GM23338 (cell line): ENCODE measurements at regions not wholly inside any gene's neighbourhood (a gene's known extent, or its start where the extent isn't known, plus 50 kb on each side); places are given as distances from the start of the nearest gene placed in this dataset.
A peak's percentile ranks its signal among the peaks of the same experiment; 100 is the strongest.

ENCODE experiments used
- CTCF ChIP-seq, 2 experiments: fragments of 200-600 bp in 1 of 2; sonication (generic) in 1 of 2; conservative IDR thresholded peaks; 2 replicates each; pipeline versions ENCODE4 v1.5.1 to v1.6.1; 2016 to 2017; ENCODE audit warnings: antibody characterized with exemption in 2 of 2, low read depth in 2 of 2, mild to moderate bottlenecking in 2 of 2, moderate library complexity in 1 of 2
- REST ChIP-seq: IDR thresholded peaks from one replicate; pipeline ENCODE4 v1.6.1; 2018; ENCODE audit warnings: antibody characterized with exemption; ENCODE audit not compliant: unreplicated experiment

GRCh38 chr4:33133723-33134122, 2413.6 kb downstream of the PCDH7 start:
- TF ChIP-seq REST = no peak
- TF ChIP-seq CTCF (conservative IDR thresholded peaks at IDR 0.05; ENCODE audit: low read depth in 2 of 2) = peak; percentile 26 to 33; a peak in 3 of 4 replicates
